OCI-LY3 (cell line): ENCODE measurements at regions not wholly inside any gene's neighbourhood (a gene's known extent, or its start where the extent isn't known, plus 50 kb on each side); places are given as distances from the start of the nearest gene placed in this dataset.

Source experiments
- H2AFZ ChIP-seq: fragments of 200-600, 300-600 bp; shearing (Covaris generic); 2 replicates; pipeline ENCODE4 v1.6.0; 2014; ENCODE audit warnings: antibody characterized with exemption, low read depth, low read length
- H3K27ac ChIP-seq: fragments of 200-600, 300-600 bp; sonication (generic); 2 replicates; pipeline ENCODE4 v1.5.1; 2014; ENCODE audit warnings: mild to moderate bottlenecking, low read length, moderate library complexity, mixed read lengths
- H3K27me3 ChIP-seq: fragments of 200-600, 300-600 bp; sonication (generic); 2 replicates; pipeline ENCODE4 v1.6.1; 2014; ENCODE audit warnings: low read depth, low read length, mixed read lengths
- H3K36me3 ChIP-seq: fragments of 200-600, 300-600 bp; sonication (generic); replicated peaks from 2 replicates; pipeline ENCODE3; 2014; ENCODE audit warnings: low read depth, low read length, mixed read lengths
- H3K4me1 ChIP-seq: fragments of 300-600, 200-600 bp; sonication (generic); 2 replicates; pipeline ENCODE4 v1.6.1; 2014; ENCODE audit warnings: low read length, mixed read lengths
- H3K4me2 ChIP-seq: fragments of 200-600, 300-600 bp; sonication (generic); 2 replicates; pipeline ENCODE4 v1.6.1; 2014; ENCODE audit warnings: low read length, mixed read lengths
- H3K4me3 ChIP-seq: fragments of 300-600, 200-600 bp; sonication (generic); 2 replicates; pipeline ENCODE4 v1.5.1; 2014; ENCODE audit warnings: antibody characterized with exemption, mild to moderate bottlenecking, low read length, moderate library complexity
- H3K79me2 ChIP-seq: fragments of 300-600, 200-600 bp; shearing (Covaris generic); 2 replicates; pipeline ENCODE4 v1.6.1; 2014; ENCODE audit warnings: mild to moderate bottlenecking, low read length, mixed read lengths
- H3K9ac ChIP-seq: fragments of 300-600, 200-600 bp; shearing (Covaris generic); 2 replicates; pipeline ENCODE4 v1.6.0; 2014; ENCODE audit warnings: mild to moderate bottlenecking, low read length, moderate library complexity
- H3K9me3 ChIP-seq: fragments of 200-600, 300-600 bp; shearing (Covaris generic); 2 replicates; pipeline ENCODE4 v1.6.1; 2014; ENCODE audit warnings: low read length, mixed read lengths; ENCODE audit not compliant: insufficient read depth
- H4K20me1 ChIP-seq: fragments of 200-600, 300-600 bp; sonication (generic); 2 replicates; pipeline ENCODE4 v1.6.1; 2016; ENCODE audit warnings: low read length, mixed read lengths; ENCODE audit not compliant: insufficient read depth
- EZH2phosphoT487 ChIP-seq: fragments of 200-600 bp; shearing (Covaris generic); IDR thresholded peaks from 2 replicates; pipeline ENCODE4 v1.6.1; 2018; ENCODE audit warnings: antibody characterized with exemption, mixed run types, low read depth
- TF ChIP-seq, protein P1 (sequence below): fragments of 200-600, 300-600 bp; sonication (generic); IDR thresholded peaks from 2 replicates; pipeline ENCODE4 v1.5.1; 2014; ENCODE audit warnings: antibody characterized with exemption, low read length, low read depth

DNA sequence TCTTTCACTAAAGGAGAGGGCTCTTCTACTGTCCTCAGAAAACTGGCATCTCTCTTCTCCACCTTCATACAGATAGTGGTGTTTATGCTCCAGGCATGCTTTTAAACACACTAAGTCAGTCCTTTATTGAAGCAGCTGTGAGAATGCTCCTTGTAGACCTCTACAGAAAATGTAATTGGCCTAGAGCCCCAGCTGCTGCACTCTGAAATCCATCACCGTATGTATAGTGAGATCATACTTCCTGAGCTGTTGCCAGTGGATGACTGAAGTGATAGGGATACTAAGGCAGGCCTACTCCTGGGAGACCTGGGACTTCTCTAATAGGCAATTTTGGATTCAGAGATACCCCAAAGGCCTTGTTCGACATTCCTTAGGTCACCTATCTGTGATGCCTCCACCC lies 535.4 kb downstream of the RPS29 start:
- TF ChIP-seq, protein P1, sequence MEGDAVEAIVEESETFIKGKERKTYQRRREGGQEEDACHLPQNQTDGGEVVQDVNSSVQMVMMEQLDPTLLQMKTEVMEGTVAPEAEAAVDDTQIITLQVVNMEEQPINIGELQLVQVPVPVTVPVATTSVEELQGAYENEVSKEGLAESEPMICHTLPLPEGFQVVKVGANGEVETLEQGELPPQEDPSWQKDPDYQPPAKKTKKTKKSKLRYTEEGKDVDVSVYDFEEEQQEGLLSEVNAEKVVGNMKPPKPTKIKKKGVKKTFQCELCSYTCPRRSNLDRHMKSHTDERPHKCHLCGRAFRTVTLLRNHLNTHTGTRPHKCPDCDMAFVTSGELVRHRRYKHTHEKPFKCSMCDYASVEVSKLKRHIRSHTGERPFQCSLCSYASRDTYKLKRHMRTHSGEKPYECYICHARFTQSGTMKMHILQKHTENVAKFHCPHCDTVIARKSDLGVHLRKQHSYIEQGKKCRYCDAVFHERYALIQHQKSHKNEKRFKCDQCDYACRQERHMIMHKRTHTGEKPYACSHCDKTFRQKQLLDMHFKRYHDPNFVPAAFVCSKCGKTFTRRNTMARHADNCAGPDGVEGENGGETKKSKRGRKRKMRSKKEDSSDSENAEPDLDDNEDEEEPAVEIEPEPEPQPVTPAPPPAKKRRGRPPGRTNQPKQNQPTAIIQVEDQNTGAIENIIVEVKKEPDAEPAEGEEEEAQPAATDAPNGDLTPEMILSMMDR: no peak
- no peak for TF ChIP-seq EZH2phosphoT487
- H3K36me3 ChIP-seq: no peaks in the 10 kb centered on the region
- no peaks in the 10 kb centered on the region for H3K9me3 ChIP-seq
- H3K4me1 ChIP-seq: no peaks in the 10 kb centered on the region
- H4K20me1 ChIP-seq: no peaks in the 10 kb centered on the region
- no peaks in the 10 kb centered on the region for H3K79me2 ChIP-seq
- H2AFZ ChIP-seq: no peak overlapping the region
- H3K4me2 ChIP-seq: no peak overlapping the region
- no peak overlapping the region for H3K4me3 ChIP-seq
- H3K27me3 ChIP-seq: no peaks in the 10 kb centered on the region
- no peak overlapping the region for H3K9ac ChIP-seq
- no peak overlapping the region for H3K27ac ChIP-seq

DNA sequence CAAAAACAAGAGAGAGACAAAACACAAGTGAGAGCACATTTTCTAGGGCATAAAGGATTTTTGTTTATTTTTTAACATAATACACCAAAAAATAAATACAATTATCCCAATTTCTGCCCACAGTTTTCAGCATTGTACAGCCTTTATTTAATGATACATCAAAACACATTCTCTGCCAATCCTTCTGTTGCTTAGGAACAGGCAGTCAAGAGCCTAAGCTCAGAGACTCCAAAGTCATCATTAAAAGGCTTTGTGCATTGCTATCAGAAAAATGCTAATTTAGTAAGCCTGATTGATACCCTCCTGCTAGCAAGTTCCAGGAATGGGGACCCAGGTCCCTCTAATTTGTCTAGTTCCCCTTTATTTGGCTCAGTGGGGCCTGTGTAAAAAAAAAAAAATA lies 536.5 kb downstream of the RPS29 start:
- no peak overlapping the region for H3K27ac ChIP-seq
- H2AFZ ChIP-seq: no peak overlapping the region
- no peaks in the 10 kb centered on the region for H3K9me3 ChIP-seq
- H3K4me1 ChIP-seq: no peaks in the 10 kb centered on the region
- no peaks in the 10 kb centered on the region for H4K20me1 ChIP-seq
- H3K27me3 ChIP-seq: no peaks in the 10 kb centered on the region
- TF ChIP-seq EZH2phosphoT487: no peak
- TF ChIP-seq, protein P1: no peak
- H3K79me2 ChIP-seq: no peaks in the 10 kb centered on the region
- H3K9ac ChIP-seq: no peak overlapping the region
- no peak overlapping the region for H3K4me2 ChIP-seq
- no peaks in the 10 kb centered on the region for H3K36me3 ChIP-seq
- no peak overlapping the region for H3K4me3 ChIP-seq

DNA sequence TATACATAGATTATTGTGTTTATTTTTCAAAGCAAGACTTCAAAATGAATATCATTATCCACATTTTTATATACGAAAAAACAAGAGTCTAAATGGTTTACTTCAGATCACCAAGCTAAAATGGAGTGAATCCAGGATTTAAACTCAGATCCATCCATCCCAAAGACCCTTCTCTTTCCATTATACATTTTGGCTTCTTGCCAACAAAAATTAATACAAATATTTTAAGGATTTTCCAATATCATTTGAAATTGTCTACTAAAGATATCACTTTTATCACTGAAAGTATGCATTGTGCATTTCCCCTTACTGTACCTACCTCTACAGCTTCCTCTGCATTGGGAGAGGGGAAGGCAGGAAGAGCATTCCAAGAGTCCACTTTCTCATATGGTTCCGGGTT lies 541.2 kb downstream of the RPS29 start:
- H2AFZ ChIP-seq: no peak overlapping the region
- no peaks in the 10 kb centered on the region for H3K79me2 ChIP-seq
- H3K27me3 ChIP-seq: no peaks in the 10 kb centered on the region
- no peaks in the 10 kb centered on the region for H4K20me1 ChIP-seq
- H3K27ac ChIP-seq: no peak overlapping the region
- H3K4me2 ChIP-seq: no peak overlapping the region
- H3K4me3 ChIP-seq: no peak overlapping the region
- no peaks in the 10 kb centered on the region for H3K36me3 ChIP-seq
- H3K4me1 ChIP-seq: no peaks in the 10 kb centered on the region
- no peaks in the 10 kb centered on the region for H3K9me3 ChIP-seq
- no peak for TF ChIP-seq EZH2phosphoT487
- TF ChIP-seq, protein P1: no peak
- no peak overlapping the region for H3K9ac ChIP-seq

DNA sequence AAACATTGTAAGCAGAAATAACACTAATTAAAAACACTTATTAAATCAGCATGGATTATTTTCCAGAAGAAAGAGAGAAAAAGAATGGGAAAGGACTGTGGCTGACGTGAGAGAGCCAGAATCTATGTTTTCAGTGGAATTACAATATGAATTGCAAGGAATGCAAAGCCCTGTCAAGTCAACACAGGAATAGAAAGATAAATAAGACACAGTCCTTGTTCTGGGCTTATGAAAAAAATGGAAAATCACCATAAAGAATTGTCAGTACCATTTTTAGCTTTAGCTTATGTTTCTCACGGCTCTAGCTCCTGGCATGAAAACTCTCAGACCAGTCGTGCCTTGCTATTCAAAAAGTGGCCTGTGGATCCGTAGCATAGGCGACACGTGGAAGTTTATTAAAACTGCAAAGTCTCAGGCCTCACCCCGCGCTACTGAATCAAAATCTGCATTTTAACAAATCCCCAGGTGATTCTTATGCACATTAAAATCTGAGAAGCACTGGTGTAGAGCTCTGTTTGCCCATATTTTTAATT lies 549.1 kb downstream of the RPS29 start:
- TF ChIP-seq, protein P1: no peak
- TF ChIP-seq EZH2phosphoT487: no peak
- Histone ChIP-seq H3K36me3 (no peaks in the 10 kb centered on the region), H4K20me1 (no peaks in the 10 kb centered on the region), H3K4me3 (no peak overlapping the region), H3K4me1 (no peaks in the 10 kb centered on the region), H3K79me2 (no peaks in the 10 kb centered on the region), H2AFZ (no peak overlapping the region), H3K27me3 (no peaks in the 10 kb centered on the region), H3K9me3 (no peaks in the 10 kb centered on the region), H3K4me2 (no peak overlapping the region), H3K9ac (no peak overlapping the region), H3K27ac (no peak overlapping the region)
